ENCODE measurements at regions not wholly inside any gene's neighbourhood (a gene's known extent, or its start where the extent isn't known, plus 50 kb on each side); places are given as distances from the start of the nearest gene placed in this dataset.
"Not testable (repeated sequence)": the region's sequence is repeated elsewhere in the genome, so short reads cannot be mapped to it uniquely, and the experiment has no call there.

DNA sequence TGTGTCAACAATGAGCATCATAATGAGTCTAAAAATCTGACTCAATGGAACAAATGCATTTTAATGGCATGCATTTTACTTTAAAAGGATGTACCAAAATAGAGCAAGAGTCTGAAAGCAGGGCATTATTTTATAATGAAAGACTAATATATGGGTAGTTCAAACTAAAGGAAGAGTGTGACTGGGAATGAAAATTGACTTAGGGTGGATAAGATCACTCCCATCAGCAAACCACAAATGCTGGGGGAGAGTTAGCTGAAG lies 114.7 kb downstream of the SOX4 start:
- intact Hi-C loops (cut with micrococcal nuclease) = no loop called here

DNA sequence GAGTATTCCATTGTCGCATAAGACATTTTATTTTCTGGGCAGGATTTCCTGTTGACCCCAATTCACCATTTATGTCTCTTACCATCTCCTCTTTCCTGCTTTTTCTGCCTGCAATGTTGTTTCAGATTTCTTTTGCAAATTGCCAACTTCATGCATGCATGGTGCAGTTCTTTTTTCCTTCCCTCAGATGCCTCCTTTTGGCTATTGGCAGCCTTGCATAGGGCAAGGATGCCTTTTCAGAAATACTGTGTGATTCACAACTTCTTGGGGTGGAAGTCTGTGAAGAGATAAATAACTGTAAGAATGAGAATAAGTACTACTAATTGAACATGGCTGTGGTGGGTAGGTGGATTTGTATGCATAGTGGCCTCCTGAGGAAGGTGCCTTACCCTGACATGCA lies 116.7 kb downstream of the SOX4 start:
- intact Hi-C loops (cut with micrococcal nuclease) = no loop called here

DNA sequence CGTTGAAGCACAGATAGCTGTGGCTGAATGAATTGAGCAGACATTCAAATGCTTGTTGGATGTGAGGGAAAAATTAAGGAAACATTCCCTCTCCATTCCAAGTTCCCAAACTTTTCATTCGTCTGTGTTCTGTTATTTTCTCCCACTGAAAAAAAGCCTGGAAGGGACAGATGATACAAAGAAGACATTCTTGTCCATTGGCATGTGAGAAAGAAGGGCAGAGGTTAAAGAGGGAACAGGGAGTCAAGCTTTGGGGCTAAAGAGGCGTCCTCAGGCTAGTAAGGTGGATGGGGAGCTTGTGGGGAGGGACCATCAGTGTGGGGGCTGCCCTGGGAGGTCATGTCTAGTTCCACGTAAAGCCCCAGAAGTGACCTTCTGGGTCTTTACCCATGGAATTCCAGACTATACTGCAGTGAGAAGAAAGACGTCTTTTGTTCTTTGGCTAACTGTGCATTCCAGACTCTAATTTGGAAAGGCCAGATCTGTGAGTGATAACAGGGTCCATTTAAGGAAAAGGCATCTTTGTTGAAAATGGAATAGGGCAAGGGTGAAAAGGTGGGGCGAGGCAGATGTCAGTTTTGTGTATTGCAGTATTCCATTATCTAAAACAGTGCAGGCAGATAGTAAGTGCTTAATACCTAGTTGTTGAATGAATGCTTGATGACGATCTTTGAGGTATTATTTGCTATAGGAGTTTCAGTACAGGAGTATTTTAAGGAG lies 117.5 kb downstream of the SOX4 start:
- intact Hi-C loops (cut with micrococcal nuclease) = no loop called here

DNA sequence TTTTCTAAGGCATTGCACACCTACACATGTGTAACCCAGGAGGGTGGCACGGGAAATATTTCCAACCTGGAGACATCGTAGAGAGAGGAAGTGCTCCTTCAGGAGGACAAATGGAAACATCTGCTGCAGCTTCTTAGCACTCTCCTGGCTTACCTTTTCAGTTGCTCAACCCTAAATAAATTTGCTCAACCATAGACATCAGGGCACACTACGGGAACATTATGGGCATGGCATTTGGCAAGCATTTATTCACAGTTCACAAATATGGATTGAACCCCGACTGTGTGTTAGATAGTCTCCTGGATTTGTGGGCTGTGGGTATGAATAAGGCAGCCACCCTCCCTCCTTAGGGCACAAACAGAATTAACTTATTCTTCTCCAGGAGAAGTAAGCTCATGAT lies 118.7 kb downstream of the SOX4 start:
- intact Hi-C loops (cut with micrococcal nuclease) = no loop called here

DNA sequence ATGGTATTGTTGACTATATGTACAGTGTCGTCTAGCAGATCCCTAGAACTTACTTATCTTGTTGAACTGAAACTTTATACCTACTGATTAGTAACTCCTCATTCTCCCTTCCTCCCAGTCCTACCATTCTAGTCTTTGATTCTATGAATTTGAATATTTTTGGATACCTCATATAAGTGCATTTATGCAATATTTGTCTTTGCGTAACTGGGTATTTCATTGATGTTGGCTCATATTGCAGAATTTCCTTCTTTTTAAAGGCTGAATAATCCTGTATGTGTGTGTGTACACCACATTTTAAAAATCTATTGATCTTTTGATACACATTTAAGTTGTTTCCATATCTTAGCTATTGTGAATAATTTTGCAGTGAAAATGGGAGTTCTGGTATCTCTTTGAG lies 119.9 kb downstream of the SOX4 start:
- intact Hi-C loops (cut with micrococcal nuclease) = no loop called here

DNA sequence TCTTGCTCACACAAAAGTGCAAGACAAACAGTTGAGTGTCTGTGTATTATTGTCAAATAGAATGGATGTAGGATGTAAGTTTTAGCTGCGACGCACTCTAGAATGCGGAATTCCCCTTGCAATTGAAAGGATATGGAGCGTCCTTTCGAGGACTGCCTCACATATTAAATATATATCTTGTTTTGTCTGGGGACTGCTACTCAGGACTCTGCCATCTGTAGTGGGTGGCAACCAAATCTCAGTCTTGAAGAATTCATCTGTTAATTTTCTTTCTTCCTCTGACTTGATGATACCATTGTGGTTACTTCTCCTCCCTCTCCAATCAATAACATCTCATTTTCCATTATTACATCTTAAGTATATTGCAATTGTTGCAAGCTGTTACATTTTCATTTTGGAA lies 121.6 kb downstream of the SOX4 start:
- intact Hi-C loops (cut with micrococcal nuclease) = no loop called here

DNA sequence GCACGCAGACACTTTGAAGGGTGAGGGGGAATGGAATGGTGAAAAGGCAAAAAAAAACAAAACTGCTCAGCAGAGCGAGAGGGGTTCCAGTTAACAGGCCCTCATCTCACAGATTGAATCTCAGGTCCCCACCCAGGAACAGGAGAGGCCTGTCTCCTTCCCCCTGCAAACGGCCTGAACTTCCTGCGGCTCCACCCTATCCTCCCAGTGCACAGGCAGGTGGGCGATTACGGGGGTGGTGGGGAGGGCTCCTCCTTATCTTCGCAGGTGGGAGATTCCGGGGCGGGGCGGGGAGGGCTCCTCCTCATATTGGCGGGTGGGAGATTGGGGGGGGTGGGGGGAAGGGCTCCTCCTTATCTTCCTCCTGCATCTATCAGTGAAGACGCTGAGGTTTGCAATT lies 129.0 kb downstream of the SOX4 start:
- intact Hi-C loops (cut with micrococcal nuclease) = no loop called here

DNA sequence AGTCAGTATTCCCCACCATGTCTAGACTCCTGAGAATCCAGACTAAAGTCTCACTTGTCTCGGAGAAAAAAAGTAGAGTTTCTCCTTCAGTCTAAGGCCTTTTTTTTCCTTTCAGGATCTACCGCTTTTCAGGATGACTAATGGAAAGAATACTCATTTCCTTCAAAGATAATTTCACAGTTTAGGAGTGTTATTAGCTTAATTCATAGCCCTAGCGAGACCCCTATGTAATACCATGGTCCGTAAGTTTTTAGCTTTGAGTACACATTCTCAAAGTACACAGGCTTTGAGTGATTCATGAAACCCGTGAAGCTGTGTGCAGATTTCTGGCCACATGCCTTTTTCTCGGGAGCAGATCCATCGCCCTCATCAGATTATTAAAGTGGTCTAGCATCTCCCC lies 133.1 kb downstream of the SOX4 start:
- intact Hi-C loops (cut with micrococcal nuclease) = no loop called here

DNA sequence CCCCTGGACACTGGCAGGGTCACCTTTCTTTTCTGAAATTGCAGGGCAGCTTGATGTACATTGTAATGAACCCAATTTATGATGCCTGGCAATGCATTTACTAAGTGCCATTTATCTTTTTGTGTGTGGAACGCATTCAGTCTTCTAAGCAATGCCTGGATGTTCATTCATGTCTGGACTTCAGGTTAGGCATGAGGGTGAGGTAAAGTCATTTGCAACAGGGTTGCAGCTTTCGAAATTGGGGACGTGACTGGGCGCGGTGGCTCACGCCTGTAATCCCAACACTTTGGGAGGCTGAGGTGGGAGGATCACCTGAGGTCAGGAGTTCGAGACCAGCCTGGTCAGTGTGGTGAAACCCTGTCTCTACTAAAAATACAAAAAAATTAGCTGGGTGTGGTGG lies 134.6 kb downstream of the SOX4 start:
- intact Hi-C loops (cut with micrococcal nuclease) = no loop called here

DNA sequence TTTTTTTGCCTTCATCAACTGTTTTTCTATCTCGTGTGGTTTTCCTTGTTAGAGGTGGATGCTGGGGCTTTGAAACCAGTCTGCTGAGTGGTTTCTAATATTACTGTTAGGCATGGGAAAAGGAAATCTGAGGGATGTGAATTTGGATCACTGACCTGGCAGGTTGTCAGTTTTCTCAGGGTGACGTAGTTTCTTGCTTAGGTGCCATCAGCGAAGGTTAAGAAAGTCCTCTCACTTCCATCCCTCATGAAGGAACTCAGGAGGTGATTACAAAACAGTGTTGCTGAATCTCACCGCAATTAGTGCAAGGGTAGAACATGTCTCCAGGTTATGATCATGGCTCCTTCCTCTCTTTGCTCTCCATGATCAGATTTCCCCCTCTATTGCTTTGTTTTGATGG lies 135.9 kb downstream of the SOX4 start:
- intact Hi-C loops (cut with micrococcal nuclease) = no loop called here

DNA sequence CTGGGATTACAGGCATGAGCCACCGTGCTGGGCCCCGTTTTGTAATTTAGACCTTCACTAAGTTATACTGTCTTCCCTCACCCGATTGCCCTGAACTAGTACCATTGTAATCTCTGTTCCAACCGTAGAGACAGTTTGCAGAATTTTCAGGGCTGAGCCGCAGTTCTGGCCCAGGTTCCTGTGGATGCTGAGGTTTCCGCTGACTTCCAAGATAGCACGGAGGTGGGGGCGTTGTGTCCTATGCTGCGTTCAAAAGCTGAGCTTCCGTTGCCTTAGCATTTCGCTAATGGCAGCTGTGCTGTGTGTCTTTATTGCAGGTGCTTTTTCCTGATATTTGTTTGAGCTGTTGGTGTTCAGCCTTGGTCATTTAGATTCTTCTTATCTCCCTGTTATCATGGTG lies 137.0 kb downstream of the SOX4 start:
- intact Hi-C loops (cut with micrococcal nuclease) = no loop called here

DNA sequence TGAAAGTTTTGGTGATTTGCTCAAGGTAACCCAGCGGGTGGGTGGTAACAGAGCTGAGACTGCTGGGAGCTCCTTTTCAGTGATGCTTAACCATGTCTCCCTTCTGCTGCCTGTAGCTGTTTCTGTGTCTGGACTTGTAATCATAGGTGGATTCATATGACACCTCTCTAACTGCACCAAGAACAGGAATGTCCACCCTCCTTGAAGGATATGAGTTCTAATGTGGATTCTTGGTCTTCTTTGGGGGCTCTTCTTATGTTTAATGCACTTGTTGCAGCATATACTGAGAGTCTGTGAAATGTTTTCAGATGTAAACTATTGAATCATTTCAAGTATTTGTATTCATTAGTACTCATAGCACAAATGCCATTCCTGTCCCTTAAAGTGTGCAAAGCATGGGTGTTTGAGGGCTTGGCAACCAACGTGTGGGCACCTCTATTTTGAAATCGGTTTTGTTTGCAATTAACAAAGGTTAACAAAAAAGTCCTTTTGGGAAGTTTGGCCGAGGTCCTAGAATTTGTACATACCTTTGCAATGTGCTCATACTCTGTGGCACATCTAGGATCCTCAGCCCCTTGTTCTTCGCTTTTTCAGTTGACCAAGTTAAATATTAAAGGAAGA lies 138.0 kb downstream of the SOX4 start:
- intact Hi-C loops (cut with micrococcal nuclease) = no loop called here

DNA sequence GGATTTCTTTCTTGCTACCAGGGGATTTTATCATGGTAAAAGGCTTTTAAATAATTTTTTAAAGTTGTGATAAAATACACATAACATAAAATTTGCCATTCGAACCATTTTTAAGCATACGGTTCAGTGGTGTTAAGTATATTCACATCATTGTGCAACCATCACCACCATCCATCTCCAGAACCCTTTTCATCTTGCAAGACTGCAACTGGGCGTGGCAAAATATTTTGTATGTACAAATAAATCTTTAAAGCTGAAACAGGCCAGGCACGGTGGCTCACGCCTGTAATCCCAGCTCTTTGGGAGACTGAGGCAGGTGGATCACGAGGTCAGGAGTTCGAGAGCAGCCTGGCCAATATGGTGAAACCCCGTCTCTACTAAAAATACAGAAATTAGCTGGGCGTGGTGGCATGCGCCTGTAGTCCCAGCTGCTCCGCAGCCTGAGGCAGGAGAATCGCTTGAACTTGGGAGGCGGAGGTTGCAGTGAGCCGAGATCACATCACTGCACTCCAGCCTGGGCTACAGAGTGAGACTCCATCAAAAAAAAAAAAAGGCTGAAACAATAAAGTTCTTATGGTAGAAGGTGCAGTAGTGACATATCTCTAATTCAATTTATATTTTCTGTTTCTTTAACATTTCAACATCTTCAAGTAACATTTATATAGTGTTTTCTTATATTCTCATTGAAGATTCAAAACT lies 138.6 kb downstream of the SOX4 start:
- intact Hi-C loops (cut with micrococcal nuclease) = not testable (repeated sequence)

DNA sequence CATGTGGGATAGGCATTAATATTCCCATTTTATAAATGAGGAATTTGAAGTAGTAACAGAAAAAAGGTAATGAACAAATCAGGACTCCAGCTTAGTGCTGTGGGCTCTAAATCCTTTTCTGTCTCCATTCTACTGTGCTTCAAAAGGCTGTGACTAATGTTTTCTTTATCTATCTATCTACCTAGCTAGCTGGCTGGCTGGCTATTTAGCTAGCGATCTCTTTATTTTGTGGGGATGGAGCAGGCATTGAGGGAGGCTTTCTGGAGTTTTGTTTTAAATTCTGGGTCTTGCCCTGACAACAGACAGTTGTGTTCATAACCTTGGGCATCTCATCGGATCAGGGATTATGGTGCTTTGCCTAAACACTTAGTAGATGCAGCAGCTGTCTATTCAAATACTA lies 139.2 kb downstream of the SOX4 start:
- intact Hi-C loops (cut with micrococcal nuclease) = no loop called here

DNA sequence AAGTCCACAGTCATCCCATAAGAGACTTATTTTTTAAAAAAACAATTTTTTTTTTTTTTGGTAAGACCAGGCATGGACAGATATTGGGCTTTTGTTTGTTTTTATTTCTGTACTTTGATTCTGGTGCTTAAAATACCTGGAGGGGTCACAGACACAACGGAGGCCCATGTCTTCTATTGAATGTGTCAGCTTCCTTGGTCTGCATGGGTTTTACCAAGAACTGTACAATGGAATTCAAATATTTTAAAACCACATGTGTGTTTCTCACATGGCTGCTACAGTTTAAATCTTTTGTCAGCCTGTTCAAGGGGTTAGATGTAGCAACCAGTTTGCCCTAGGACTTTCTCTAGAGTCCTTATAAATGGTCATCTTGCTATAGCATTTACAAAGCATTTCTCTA lies 139.8 kb downstream of the SOX4 start:
- intact Hi-C loops (cut with micrococcal nuclease) = no loop called here

DNA sequence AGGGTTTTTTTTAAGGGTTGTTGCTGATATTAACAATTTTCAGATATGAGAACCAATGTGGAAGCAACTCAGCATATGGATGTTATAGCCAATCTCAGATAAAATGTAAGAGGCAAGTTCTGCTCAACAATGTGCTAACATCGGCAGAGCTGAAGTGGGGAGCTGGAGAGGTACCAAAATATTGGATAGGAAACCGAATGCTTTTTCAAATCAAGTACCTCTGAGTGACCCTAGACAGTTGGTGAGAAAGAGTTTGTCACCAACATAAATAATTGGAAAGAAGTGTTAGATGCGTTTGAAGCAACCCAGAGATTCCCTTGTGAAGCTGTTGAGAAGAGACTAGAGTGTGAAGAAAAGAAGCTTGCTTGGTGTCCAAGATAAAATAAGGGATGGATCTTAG lies 140.7 kb downstream of the SOX4 start:
- intact Hi-C loops (cut with micrococcal nuclease) = no loop called here

DNA sequence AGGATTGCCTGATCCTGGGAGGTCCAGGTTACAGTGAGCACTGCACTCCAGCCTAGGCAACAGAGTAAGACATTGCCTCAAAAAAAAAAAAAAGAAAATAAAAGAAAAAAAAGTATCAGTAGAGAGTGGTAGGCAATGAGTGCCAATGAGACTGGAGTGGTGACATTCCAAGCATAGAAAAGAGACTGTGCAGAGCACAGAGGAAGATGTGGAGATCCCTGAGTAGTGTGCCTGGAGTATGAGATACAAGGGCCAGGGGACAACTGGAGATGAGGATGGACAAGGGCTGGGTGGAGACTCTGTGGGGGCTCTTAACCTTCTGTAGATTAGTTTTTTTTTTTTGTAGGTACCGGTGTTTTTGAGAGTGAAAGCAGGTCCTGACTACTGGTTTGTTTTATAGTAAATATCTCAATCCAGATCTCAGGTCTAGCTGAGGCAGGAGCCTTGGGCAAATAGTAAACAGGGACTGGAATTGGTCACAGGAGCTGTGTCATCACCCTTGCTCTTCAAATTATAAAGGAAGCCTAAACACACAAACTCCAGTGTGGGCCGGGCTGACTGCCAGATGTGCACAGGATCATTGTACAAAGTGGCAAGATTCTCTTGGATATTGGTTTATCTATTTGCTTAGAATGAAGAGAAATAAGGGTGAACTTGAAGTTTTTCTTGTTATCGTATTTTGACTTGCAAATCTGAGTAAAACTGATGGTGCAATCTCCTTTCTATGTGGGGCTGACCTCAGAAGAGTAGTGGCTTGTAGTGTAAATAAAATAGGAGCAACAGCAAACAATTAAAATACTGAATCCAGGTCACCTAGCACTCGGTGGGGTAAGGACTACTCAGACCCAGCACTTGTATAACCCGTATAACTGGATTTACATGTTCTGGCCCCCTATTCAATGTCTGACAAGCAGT lies 144.9 kb downstream of the SOX4 start:
- intact Hi-C loops (cut with micrococcal nuclease) = no loop called here

DNA sequence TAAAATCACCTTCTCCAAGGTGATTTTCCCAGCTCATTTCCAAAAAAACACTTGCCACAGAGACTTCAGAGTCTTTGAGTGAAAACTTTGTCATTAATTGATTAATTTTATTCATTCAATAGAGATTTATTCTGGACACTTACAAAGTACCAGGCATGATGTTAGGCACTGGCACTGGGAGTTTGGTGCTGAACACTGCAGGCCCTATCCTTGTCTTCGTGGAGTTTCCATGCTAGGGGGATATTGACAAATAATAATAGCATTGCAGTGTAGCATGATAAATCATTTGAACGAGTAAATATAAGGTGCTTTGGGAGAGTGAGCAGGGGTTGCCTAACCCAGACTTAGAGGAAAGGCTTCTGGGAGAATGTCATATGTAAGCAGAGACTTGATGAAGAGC lies 145.7 kb downstream of the SOX4 start:
- intact Hi-C loops (cut with micrococcal nuclease) = no loop called here

DNA sequence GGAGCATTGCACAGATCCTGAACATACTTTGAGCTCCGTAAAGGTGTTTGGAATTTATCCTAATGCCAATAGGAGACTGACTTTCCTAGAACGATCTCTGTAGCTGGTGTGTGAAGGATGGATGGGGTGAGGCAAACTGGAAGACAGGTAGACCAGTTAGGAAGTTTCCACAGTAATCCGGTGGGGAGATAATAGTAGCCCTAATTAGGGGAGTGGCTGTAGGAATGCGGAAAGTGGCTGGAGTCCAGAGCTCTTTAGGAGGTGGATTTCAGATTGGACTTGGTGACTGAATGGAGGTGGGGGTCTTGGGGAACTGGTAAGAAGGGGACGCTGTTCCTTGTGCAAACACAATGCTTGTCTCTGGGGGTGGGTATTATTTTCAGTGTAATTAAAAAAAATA lies 146.3 kb downstream of the SOX4 start:
- intact Hi-C loops (cut with micrococcal nuclease) = no loop called here

DNA sequence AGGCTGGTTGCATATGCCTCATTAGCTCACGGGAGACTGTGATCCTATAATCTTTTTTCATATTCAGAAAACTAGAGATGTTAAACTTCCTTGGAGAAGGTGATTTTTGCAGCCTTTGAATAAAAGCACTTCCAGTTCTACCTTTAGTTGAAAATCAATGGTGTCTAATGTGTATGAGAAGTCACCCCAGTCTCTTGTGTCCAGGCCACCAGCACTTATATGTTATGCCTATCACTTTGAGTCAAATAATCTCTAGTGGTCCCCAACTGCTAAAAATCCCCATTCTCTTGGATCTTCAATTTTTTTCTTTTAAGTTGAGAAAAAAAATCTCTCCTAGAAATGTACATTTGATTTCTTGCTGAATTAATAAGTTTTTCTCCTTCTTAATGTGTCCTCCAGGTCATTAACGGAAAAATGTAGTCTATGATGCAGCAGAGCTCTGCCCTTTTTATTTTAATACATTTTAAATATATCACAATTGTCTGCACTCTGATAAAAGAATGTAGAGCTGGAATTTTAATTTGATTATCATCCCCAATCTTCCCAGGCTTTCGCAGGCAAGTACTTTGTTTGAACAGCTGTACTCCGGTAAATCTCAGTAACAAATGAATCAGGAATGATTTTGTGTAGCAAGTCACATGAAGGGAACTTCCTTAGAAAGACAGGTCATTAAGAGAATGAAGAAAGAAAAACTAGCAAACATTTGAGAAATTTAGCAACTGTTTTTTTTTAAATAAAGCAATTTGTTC lies 147.0 kb downstream of the SOX4 start:
- intact Hi-C loops (cut with micrococcal nuclease) = no loop called here
